B cell (primary cell): ENCODE measurements at regions not wholly inside any gene's neighbourhood (a gene's known extent, or its start where the extent isn't known, plus 50 kb on each side); places are given as distances from the start of the nearest gene placed in this dataset.

Experiments used
- ATAC-seq: fragments of 200-7000 bp; cut with Tn5 transposase; one replicate; pipeline ENCODE4 v1.10.0; 2021; ENCODE audit warnings: low read depth, mild to moderate bottlenecking, moderate number of reproducible peaks, moderate library complexity
- CTCF ChIA-PET: fragments of 350-600 bp; sonication (Branson Sonifier 250); formaldehyde crosslinking; loops from one replicate; lab custom pipeline; 2021; ENCODE audit warnings: antibody characterized with exemption, inconsistent platforms; lab: Charles Lee
- POLR2A ChIA-PET: fragments of 350-600 bp; sonication (Branson Sonifier 250); formaldehyde crosslinking; loops from one replicate; lab custom pipeline; 2021; ENCODE audit warnings: antibody characterized with exemption; lab: Charles Lee
- DNase-seq: peaks from one replicate; pipeline ENCODE4 v3.0.0; 2013
- H2AFZ ChIP-seq: 2 replicates; pipeline ENCODE4 v1.6.1; 2012; ENCODE audit warnings: mild to moderate bottlenecking, low read depth, low read length; ENCODE audit not compliant: insufficient read depth, poor library complexity, severe bottlenecking
- H3K27ac ChIP-seq, 2 donors: 1 replicate in 1 of 2; 2 replicates in 1 of 2; pipeline ENCODE4 v1.5.1; 2012 to 2013; ENCODE audit warnings: low read length in 2 of 2, mild to moderate bottlenecking in 2 of 2, moderate library complexity in 1 of 2
- H3K27me3 ChIP-seq, 4 experiments: fragments of 200-600 bp in 1 of 4; sonication (generic) in 1 of 4; replicated peaks in 1 of 4; 1 replicate in 2 of 4; 2 replicates in 2 of 4; pipeline versions ENCODE4 v1.6.1 to v1.7.0; 2013 to 2016; ENCODE audit warnings: low read length in 3 of 4, mild to moderate bottlenecking in 2 of 4, mixed read lengths in 1 of 4, moderate library complexity in 1 of 4; ENCODE audit not compliant: insufficient read depth in 4 of 4, control insufficient read depth in 3 of 4; ENCODE audit errors: control extremely low read depth in 1 of 4
- H3K36me3 ChIP-seq, 2 experiments: replicated peaks in 1 of 2; 1 replicate in 1 of 2; 2 replicates in 1 of 2; pipeline versions ENCODE4 v1.6.1 to v1.7.1; 2013; ENCODE audit warnings: low read length in 1 of 2; ENCODE audit not compliant: insufficient read depth in 2 of 2, control insufficient read depth in 1 of 2; ENCODE audit errors: control extremely low read depth in 1 of 2, extremely low read depth in 1 of 2
- H3K4me1 ChIP-seq, 2 donors: fragments of 200-600 bp in 1 of 2; sonication (generic) in 1 of 2; 1 replicate in 1 of 2; 2 replicates in 1 of 2; pipeline versions ENCODE4 v1.5.1 to v1.6.1; 2013 to 2017; ENCODE audit warnings: low read length in 2 of 2; ENCODE audit not compliant: control insufficient read depth in 2 of 2, insufficient read depth in 2 of 2
- H3K4me2 ChIP-seq: replicated peaks from 2 replicates; pipeline ENCODE3; 2012; ENCODE audit warnings: mild to moderate bottlenecking, low read depth, low read length; ENCODE audit not compliant: poor library complexity, severe bottlenecking
- H3K4me3 ChIP-seq, 5 experiments: fragments of 200-600 bp in 1 of 5; sonication (generic) in 1 of 5; 1 replicate in 3 of 5; 2 replicates in 2 of 5; pipeline versions ENCODE4 v1.5.1 to v1.7.0; 2011 to 2016; ENCODE audit warnings: low read length in 4 of 5, mild to moderate bottlenecking in 4 of 5, low read depth in 2 of 5, control low read depth in 1 of 5, moderate library complexity in 1 of 5; ENCODE audit not compliant: insufficient read depth in 1 of 5; ENCODE audit errors: control extremely low read depth in 1 of 5, extremely low read depth in 1 of 5
- H3K79me2 ChIP-seq: fragments of 200-600 bp; sonication (generic); one replicate; pipeline ENCODE4 v1.6.0; 2016; ENCODE audit warnings: low read length; ENCODE audit not compliant: control insufficient read depth, insufficient read depth
- H3K9ac ChIP-seq: fragments of 200-600 bp; sonication (generic); 2 replicates; pipeline ENCODE4 v1.6.1; 2017; ENCODE audit warnings: mild to moderate bottlenecking, low read length, moderate library complexity
- H3K9me3 ChIP-seq, 3 donors: one replicate each; pipeline versions ENCODE4 v1.6.1 to v1.7.1; 2013; ENCODE audit warnings: low read length in 2 of 3; ENCODE audit not compliant: control insufficient read depth in 2 of 3, insufficient read depth in 1 of 3; ENCODE audit errors: control extremely low read depth in 1 of 3
- H4K20me1 ChIP-seq: 2 replicates; pipeline ENCODE4 v1.6.0; 2012; ENCODE audit warnings: mild to moderate bottlenecking, low read length; ENCODE audit not compliant: insufficient read depth, control insufficient read depth, poor library complexity, severe bottlenecking
- H3K27ac Mint-ChIP-seq: one replicate; pipeline ENCODE4 v1.8.0; 2021; ENCODE audit warnings: mixed read lengths
- H3K27me3 Mint-ChIP-seq: one replicate; pipeline ENCODE4 v1.8.0; 2021; ENCODE audit warnings: mixed read lengths
- H3K4me1 Mint-ChIP-seq: one replicate; pipeline ENCODE4 v1.8.0; 2021; ENCODE audit warnings: mixed read lengths
- H3K4me3 Mint-ChIP-seq: one replicate; pipeline ENCODE4 v1.8.0; 2021; ENCODE audit warnings: mixed read lengths
- H3K9me3 Mint-ChIP-seq: one replicate; pipeline ENCODE4 v1.8.0; 2022; ENCODE audit warnings: mixed read lengths; ENCODE audit not compliant: insufficient read depth
- EZH2 ChIP-seq: IDR thresholded peaks from 2 replicates; pipeline ENCODE4 v1.6.1; 2012; ENCODE audit warnings: borderline replicate concordance, low read depth, mild to moderate bottlenecking, moderate library complexity, low read length; ENCODE audit not compliant: insufficient read depth, poor library complexity, severe bottlenecking
- intact Hi-C: fragments of 100-400 bp; cut with micrococcal nuclease; formaldehyde crosslinking; loops from one replicate; pipeline ENCODE4 v1.10.0; 2022
- TF ChIP-seq, protein P1 (sequence below): fragments of 200-600 bp; IDR thresholded peaks from one replicate; pipeline ENCODE4 v1.8.0; 2022; ENCODE audit warnings: antibody characterized with exemption, mild to moderate bottlenecking

DNA sequence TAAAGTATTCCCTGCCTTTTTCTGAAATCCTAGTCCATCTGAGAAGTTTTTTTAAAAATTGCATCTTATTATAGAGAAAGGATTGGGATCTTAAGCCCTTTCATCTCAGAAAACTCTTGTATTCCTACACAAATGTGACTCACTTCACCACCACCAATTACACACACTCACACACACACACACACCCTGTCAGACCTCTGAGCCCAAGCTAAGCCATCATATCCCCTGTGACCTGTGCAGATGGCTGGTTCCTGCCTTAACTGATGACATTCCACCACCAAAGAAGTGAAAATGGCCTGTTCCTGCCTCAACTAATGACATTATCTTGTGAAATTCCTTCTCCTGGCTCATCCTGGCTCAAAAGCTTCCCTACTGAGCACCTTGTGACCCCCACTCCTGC is 1181.9 kb downstream of the ROBO2 start:
- Mint-ChIP-seq H3K27ac (no peak overlapping the region), H3K9me3 (peaks cover 2% of the 10 kb centered on the region), H3K4me3 (no peak overlapping the region), H3K4me1 (no peaks in the 10 kb centered on the region), H3K27me3 (no peaks in the 10 kb centered on the region)
- Histone ChIP-seq H3K9me3 (peaks cover 0 to 7% (median 0%) of the 10 kb centered on the region in 3 donors), H3K36me3 (no peaks in the 10 kb centered on the region), H3K9ac (no peak overlapping the region), H3K79me2 (no peaks in the 10 kb centered on the region), H3K4me3 (no peak overlapping the region), H3K4me2 (no peak overlapping the region), H3K27me3 (no peaks in the 10 kb centered on the region), H3K27ac (no peak overlapping the region), H4K20me1 (no peaks in the 10 kb centered on the region), H2AFZ (no peak overlapping the region), H3K4me1 (no peaks in the 10 kb centered on the region)
- no peak for TF ChIP-seq EZH2
- no peak for ATAC-seq
- DNase-seq = no peak
- POLR2A ChIA-PET = no interaction called here
- intact Hi-C loops = no loop called here
- CTCF ChIA-PET = no interaction called here

DNA sequence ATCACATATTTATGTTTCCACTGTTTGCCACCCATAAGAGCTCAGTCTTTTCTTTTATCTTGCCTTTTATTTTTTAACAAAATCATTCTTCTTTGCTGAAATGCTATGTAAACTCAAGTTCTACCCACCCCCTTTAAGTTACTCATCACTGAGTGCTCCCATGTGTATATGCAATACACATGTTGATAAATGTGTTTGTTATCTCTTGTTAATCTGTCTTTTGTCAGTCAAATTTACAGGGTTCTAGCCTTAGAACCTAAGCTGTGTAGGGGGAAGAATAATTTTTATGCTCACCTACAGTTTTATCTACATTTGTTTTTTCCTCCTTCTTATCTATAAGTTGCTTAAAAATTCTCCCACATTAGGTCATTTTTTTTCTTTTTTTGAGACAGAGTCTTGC is 1195.9 kb downstream of the ROBO2 start:
- H3K9me3 Mint-ChIP-seq = peaks cover 4% of the 10 kb centered on the region
- Histone ChIP-seq H3K27me3 (no peaks in the 10 kb centered on the region), H4K20me1 (no peaks in the 10 kb centered on the region), H3K36me3 (no peaks in the 10 kb centered on the region), H3K9ac (no peak overlapping the region), H3K4me2 (no peak overlapping the region), H3K27ac (no peak overlapping the region), H2AFZ (no peak overlapping the region), H3K4me3 (no peak overlapping the region), H3K4me1 (no peaks in the 10 kb centered on the region), H3K9me3 (peaks cover 0 to 12% (median 0%) of the 10 kb centered on the region in 3 donors), H3K79me2 (no peaks in the 10 kb centered on the region)
- no peak overlapping the region for H3K4me3 Mint-ChIP-seq
- ChIA-PET CTCF (no interaction called here), POLR2A (no interaction called here)
- H3K27ac Mint-ChIP-seq = no peak overlapping the region
- TF ChIP-seq, protein P1, sequence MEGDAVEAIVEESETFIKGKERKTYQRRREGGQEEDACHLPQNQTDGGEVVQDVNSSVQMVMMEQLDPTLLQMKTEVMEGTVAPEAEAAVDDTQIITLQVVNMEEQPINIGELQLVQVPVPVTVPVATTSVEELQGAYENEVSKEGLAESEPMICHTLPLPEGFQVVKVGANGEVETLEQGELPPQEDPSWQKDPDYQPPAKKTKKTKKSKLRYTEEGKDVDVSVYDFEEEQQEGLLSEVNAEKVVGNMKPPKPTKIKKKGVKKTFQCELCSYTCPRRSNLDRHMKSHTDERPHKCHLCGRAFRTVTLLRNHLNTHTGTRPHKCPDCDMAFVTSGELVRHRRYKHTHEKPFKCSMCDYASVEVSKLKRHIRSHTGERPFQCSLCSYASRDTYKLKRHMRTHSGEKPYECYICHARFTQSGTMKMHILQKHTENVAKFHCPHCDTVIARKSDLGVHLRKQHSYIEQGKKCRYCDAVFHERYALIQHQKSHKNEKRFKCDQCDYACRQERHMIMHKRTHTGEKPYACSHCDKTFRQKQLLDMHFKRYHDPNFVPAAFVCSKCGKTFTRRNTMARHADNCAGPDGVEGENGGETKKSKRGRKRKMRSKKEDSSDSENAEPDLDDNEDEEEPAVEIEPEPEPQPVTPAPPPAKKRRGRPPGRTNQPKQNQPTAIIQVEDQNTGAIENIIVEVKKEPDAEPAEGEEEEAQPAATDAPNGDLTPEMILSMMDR = no peak
- no peak for TF ChIP-seq EZH2
- intact Hi-C loops = no loop called here
- H3K27me3 Mint-ChIP-seq = no peaks in the 10 kb centered on the region
- ATAC-seq (no peak), DNase-seq (no peak)
- no peaks in the 10 kb centered on the region for H3K4me1 Mint-ChIP-seq
